Omental fat pad (tissue), 3 donors: ENCODE measurements at regions not wholly inside any gene's neighbourhood (a gene's known extent, or its start where the extent isn't known, plus 50 kb on each side); places are given as distances from the start of the nearest gene placed in this dataset.

ENCODE experiments used
- ATAC-seq: fragments of 150-250 bp; one replicate; pipeline ENCODE4 v1.9.1; 2016; ENCODE audit warnings: mild to moderate bottlenecking, moderate library complexity; ENCODE audit not compliant: low FRiP score
- DNase-seq: peaks from one replicate; pipeline ENCODE4 v3.0.0-alpha.2; 2019; ENCODE audit warnings: low spot score
- CTCF ChIP-seq, 3 donors: fragments of 450-650 bp; IDR thresholded peaks; one replicate each; pipeline ENCODE4 v1.5.1; 2016 to 2017; ENCODE audit warnings: antibody characterized with exemption in 3 of 3, mild to moderate bottlenecking in 3 of 3, moderate library complexity in 2 of 3

DNA sequence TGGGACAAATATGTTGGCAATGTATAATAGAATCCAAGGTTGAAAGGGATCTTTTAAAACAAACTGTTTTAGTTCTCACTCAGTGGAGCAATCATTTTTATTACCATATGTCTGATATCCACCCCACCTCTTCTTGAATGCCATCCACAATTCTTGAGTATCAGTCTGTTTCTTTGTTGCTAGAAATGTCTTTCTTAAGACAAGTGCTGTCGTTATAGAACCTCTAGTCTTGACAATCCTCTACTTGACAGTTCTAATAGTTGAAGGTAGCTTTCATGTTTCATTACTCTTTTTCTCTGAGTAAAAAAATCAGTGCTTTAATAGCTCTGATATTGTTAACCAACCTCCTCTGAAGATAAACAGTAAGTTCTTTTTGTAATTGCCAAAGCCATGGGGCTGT is 737.9 kb downstream of the MECOM start:
- no peak for ATAC-seq
- no peak for DNase-seq
- TF ChIP-seq CTCF (IDR thresholded peaks at IDR 0.05), result no peak

DNA sequence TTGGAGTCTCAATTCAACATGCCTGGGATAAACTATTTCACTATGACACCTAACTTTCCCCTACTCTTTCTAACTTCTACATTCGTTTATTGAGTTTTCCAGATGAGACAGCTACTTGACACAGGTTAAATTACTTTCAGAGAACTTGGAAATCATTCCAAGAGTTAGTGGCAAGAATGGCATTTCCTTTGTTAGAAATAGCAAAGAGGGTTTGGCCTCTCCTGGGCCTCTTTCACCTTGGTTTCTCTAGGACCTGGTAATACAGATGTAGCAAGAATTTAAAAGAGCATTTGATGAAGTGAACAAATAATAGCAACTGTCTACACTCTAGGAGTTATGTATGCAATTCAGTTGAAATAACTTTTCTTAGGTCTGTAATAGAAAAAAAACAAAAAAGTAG is 748.9 kb downstream of the MECOM start:
- DNase-seq, result no peak
- no peak for ATAC-seq
- no peak for TF ChIP-seq CTCF (IDR thresholded peaks at IDR 0.05)

GRCh38 chr3:168909260-168909659 is 754.3 kb downstream of the MECOM start:
- TF ChIP-seq CTCF (IDR thresholded peaks at IDR 0.05), result no peak
- no peak for ATAC-seq

GRCh38 chr3:168895419-168895818 is 768.1 kb downstream of the MECOM start:
- DNase-seq (no peak), ATAC-seq (no peak)
- TF ChIP-seq CTCF (IDR thresholded peaks at IDR 0.05), result no peak

More at GRCh38 chr3:168909260-168909659, 754.3 kb downstream of the MECOM start:
- no peak for DNase-seq

DNA sequence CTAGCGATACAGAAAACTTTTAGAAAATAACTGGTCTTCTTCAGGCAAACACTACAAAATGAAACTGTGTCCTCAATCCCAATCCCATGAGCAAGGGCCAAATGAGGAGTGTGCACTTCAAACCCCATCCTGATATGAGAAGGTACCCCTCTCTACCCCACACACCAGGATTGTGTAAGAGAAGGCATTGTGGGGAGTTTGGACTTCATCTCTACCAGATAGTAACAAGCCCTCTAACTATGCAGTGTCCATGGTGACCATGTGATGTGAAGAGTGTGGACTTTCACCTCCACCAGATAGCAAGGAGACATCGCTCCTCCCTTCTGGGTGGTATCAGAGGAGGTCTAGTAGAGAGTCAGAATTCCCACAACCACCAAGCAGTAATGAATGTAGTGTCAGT is 769.3 kb downstream of the MECOM start:
- TF ChIP-seq CTCF (IDR thresholded peaks at IDR 0.05), result no peak
- DNase-seq (no peak), ATAC-seq (no peak)

- ATAC-seq (no peak), DNase-seq (no peak)
- no peak for TF ChIP-seq CTCF (IDR thresholded peaks at IDR 0.05)
These were observed 773.8 kb downstream of the MECOM start for GRCh38 chr3:168889666-168890065.

DNA sequence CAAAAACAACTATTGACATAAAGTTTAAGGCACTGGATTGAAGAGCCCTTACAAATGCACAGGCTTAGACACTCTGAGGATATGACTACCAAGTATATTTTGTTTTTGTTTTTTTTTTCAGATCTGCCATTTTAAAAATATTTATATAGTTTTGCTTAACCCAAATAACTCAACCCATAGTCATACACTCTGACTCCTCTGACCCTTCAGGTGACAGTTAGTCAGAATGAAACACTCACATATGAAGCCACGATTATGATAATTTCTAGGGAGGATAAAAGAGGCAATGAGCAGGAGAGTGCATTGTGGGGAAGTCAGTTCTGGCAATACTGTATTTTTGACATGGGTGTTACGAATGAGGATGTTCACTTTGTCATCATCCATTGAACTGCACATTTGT is 774.7 kb downstream of the MECOM start:
- TF ChIP-seq CTCF (IDR thresholded peaks at IDR 0.05), result no peak
- DNase-seq (no peak), ATAC-seq (no peak)
